Upper lobe of left lung (tissue), 4 donors: ENCODE measurements at regions not wholly inside any gene's neighbourhood (a gene's known extent, or its start where the extent isn't known, plus 50 kb on each side); places are given as distances from the start of the nearest gene placed in this dataset.

Source experiments
- EP300 ChIP-seq, 4 donors: sonication (generic); formaldehyde crosslinking; IDR thresholded peaks; one replicate each; pipeline ENCODE4 v1.5.1; 2017; ENCODE audit warnings: antibody characterized with exemption in 4 of 4, control low read depth in 2 of 4
- POLR2A ChIP-seq, 4 donors: fragments of 450-650 bp; IDR thresholded peaks; one replicate each; pipeline ENCODE4 v1.5.1; 2016 to 2017; ENCODE audit warnings: antibody characterized with exemption in 4 of 4, mild to moderate bottlenecking in 2 of 4
- POLR2AphosphoS5 ChIP-seq, 2 donors: sonication (generic); formaldehyde crosslinking; IDR thresholded peaks; one replicate each; pipeline ENCODE4 v1.5.1; 2017; ENCODE audit warnings: antibody characterized with exemption in 2 of 2
- TF ChIP-seq, protein P1 (sequence below), 6 experiments: fragments of 450-650 bp in 4 of 6; fragments of 200-600 bp in 2 of 6; sonication (generic) in 2 of 6; IDR thresholded peaks; one replicate each; pipeline ENCODE4 v1.5.1; 2016 to 2019; ENCODE audit warnings: antibody characterized with exemption in 6 of 6

DNA sequence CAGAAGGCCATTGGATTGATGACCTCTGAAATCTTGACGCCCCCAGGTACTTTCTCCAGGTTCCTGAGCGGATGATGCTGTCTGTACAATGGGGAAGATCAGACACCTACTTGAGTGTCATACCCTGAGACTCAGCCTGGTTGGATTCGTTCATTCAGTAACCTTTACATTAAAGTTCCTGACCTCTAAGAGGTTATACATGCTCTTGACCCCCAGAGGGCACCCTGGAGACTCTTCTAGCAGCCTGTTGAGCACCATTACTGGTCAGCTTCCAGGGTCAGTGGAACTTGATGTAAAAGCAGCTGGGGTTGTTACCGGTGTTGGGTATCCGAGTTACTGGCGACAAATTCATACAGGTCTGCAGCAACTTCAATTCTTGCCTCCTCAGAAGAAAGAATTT, 114.3 kb upstream of the ZNF678 start:
- no peak for TF ChIP-seq EP300 (IDR thresholded peaks at IDR 0.05)
- no peak for TF ChIP-seq POLR2A (IDR thresholded peaks at IDR 0.05)
- no peak for TF ChIP-seq POLR2AphosphoS5 (IDR thresholded peaks at IDR 0.05)
- TF ChIP-seq, protein P1, sequence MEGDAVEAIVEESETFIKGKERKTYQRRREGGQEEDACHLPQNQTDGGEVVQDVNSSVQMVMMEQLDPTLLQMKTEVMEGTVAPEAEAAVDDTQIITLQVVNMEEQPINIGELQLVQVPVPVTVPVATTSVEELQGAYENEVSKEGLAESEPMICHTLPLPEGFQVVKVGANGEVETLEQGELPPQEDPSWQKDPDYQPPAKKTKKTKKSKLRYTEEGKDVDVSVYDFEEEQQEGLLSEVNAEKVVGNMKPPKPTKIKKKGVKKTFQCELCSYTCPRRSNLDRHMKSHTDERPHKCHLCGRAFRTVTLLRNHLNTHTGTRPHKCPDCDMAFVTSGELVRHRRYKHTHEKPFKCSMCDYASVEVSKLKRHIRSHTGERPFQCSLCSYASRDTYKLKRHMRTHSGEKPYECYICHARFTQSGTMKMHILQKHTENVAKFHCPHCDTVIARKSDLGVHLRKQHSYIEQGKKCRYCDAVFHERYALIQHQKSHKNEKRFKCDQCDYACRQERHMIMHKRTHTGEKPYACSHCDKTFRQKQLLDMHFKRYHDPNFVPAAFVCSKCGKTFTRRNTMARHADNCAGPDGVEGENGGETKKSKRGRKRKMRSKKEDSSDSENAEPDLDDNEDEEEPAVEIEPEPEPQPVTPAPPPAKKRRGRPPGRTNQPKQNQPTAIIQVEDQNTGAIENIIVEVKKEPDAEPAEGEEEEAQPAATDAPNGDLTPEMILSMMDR (IDR thresholded peaks at IDR 0.05), result peak in 2 of 6 experiments; percentile 6 to 31
